ENCODE measurements at regions not wholly inside any gene's neighbourhood (a gene's known extent, or its start where the extent isn't known, plus 50 kb on each side); places are given as distances from the start of the nearest gene placed in this dataset.

DNA sequence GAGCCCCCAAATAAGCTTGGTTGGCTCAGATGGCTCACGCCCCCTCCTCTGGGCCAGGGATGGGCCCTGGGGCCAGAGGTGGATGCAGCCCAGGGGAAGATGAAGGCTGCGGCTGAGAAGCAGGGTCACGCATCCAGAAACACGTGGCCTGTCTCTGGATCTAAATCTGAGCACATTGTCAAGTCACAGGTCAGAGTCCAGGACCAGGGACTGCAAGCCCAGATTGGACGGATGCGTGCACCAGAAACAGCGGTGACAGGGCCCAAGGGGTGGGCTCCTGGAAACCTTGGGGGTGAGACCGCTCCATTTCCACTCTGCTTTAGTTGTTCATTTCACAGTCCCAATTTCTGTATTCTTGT is 226.2 kb downstream of the ACKR3 start:
- no peaks in the 10 kb centered on the region for H3K4me1 ChIP-seq (ENCODE audit: control insufficient read depth, insufficient read depth, low read length)
- H3K9me3 ChIP-seq (ENCODE audit: control insufficient read depth, low read depth, low read length): peaks cover 3% of the 10 kb centered on the region
- no peaks in the 10 kb centered on the region for H3K36me3 ChIP-seq (ENCODE audit: control insufficient read depth, insufficient read depth, low read length)
- no peak for DNase-seq
- H3K4me3 ChIP-seq (ENCODE audit: low read length): no peak overlapping the region
- WGBS (ENCODE audit: insufficient coverage, low lambda C conversion rate): no CpG with 5 or more reads among the region's 8 CpGs
- H3K27me3 ChIP-seq (ENCODE audit: control insufficient read depth, insufficient read depth, low read length): peaks cover 6% of the 10 kb centered on the region
- H3K27ac ChIP-seq (ENCODE audit: low read length): no peak overlapping the region

DNA sequence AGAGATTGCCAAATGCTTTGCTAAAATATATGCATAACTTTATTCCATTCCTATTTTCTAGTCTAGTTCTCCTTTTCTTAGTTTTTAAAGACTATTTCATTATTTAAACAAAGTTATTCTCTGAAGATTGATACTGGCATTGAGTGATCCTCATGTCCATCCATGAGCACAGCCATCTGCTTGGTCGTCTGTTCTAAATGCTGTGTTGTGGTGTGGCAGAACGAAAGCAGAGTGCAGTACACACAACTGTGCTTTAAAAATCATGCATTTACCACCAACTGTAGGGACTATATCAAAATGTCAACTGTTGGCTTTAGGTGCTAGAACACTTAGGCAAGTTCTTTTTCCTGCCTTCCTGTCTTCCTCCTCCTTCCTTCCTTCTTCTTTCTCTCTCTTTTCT is 226.6 kb downstream of the ACKR3 start:
- no peak overlapping the region for H3K4me3 ChIP-seq (ENCODE audit: low read length)
- H3K27me3 ChIP-seq (ENCODE audit: control insufficient read depth, insufficient read depth, low read length): peaks cover 6% of the 10 kb centered on the region
- no peak overlapping the region for H3K27ac ChIP-seq (ENCODE audit: low read length)
- H3K9me3 ChIP-seq (ENCODE audit: control insufficient read depth, low read depth, low read length): peaks cover 3% of the 10 kb centered on the region
- DNase-seq: no peak
- no peaks in the 10 kb centered on the region for H3K4me1 ChIP-seq (ENCODE audit: control insufficient read depth, insufficient read depth, low read length)
- no peaks in the 10 kb centered on the region for H3K36me3 ChIP-seq (ENCODE audit: control insufficient read depth, insufficient read depth, low read length)
- WGBS (ENCODE audit: insufficient coverage, low lambda C conversion rate): no CpG with 5 or more reads among the region's 2 CpGs

DNA sequence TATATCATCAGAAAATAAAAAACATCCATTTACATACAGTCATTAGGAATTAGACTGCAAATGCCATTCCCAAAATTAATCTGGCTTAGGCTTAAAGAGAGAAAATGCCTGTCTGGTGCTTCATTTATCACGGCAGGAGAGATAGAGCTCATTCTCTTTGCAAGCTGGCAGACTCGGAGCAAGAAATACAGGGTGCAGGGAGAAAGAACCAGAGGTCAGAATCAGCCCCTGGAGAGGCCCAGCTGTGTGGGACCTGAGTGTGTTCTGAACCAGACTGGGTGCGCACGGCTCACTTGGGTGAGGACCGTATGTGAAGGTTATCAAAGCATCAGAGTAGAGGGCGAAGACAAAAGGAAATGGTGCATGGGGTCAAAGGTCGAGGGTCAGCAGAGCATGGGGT is 227.8 kb downstream of the ACKR3 start:
- Histone ChIP-seq H3K4me1 (ENCODE audit: control insufficient read depth, insufficient read depth, low read length) (no peaks in the 10 kb centered on the region), H3K36me3 (ENCODE audit: control insufficient read depth, insufficient read depth, low read length) (no peaks in the 10 kb centered on the region), H3K27me3 (ENCODE audit: control insufficient read depth, insufficient read depth, low read length) (peaks cover 6% of the 10 kb centered on the region), H3K9me3 (ENCODE audit: control insufficient read depth, low read depth, low read length) (peaks cover 3% of the 10 kb centered on the region), H3K27ac (ENCODE audit: low read length) (no peak overlapping the region), H3K4me3 (ENCODE audit: low read length) (no peak overlapping the region)
- no peak for DNase-seq
- 86% methylated on average over 2 of the region's 7 CpGs for WGBS (ENCODE audit: insufficient coverage, low lambda C conversion rate)

DNA sequence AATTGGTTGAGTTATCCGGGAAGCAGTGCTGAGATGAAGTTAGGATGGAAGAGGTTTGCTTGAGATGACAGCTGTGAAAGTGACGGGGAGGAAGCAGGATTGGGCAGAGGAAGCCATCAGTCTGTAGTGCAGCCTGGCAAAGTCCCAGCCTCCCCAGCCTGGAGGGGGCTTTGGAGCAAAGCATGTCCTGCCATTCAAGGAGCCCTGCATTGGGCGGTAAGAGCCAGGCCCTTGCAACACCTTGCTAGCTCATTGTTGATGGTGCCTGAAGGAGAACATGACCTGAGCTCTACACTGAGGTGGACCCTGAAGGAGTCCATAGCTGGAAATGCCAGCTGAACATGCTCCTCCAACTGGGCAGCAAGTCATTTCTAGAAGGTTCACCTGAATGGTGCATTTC is 228.9 kb downstream of the ACKR3 start:
- DNase-seq: no peak
- Histone ChIP-seq H3K4me1 (ENCODE audit: control insufficient read depth, insufficient read depth, low read length) (no peaks in the 10 kb centered on the region), H3K36me3 (ENCODE audit: control insufficient read depth, insufficient read depth, low read length) (no peaks in the 10 kb centered on the region), H3K27me3 (ENCODE audit: control insufficient read depth, insufficient read depth, low read length) (peaks cover 5% of the 10 kb centered on the region), H3K4me3 (ENCODE audit: low read length) (no peak overlapping the region), H3K9me3 (ENCODE audit: control insufficient read depth, low read depth, low read length) (peaks cover 4% of the 10 kb centered on the region), H3K27ac (ENCODE audit: low read length) (no peak overlapping the region)
- no CpG with 5 or more reads among the region's 3 CpGs for WGBS (ENCODE audit: insufficient coverage, low lambda C conversion rate)

DNA sequence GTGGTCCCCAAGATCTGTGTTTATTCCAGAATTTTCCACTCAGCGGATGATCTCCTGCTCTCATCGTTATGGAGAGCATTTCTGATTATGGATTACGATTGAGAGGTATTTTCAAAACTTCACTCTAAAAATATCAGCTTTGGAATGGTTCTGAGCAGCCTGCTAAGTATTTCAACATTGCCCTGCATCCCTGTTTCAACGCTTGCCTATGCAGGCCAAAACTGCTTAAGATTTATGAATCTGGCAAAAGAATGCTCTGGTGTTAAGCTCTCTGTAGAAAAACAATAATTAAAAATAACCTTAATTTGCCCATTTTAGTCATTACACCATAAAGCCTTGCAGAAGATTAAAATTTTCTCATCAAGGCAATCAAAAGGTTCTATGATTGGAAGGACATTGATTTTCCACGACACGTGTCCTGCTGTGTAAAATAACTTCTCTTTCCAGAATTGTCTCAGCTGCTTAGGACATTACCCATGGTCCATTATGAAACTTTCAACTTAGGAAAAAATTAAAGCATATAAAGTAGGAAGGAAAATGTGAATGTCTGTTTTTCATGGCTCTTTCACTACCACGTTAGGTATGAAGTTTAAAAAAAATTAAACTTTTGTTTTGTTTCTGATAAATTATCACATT is 229.9 kb downstream of the ACKR3 start:
- Histone ChIP-seq H3K36me3 (ENCODE audit: control insufficient read depth, insufficient read depth, low read length) (no peaks in the 10 kb centered on the region), H3K27me3 (ENCODE audit: control insufficient read depth, insufficient read depth, low read length) (peaks cover 3% of the 10 kb centered on the region), H3K9me3 (ENCODE audit: control insufficient read depth, low read depth, low read length) (peaks cover 4% of the 10 kb centered on the region), H3K4me3 (ENCODE audit: low read length) (no peak overlapping the region), H3K4me1 (ENCODE audit: control insufficient read depth, insufficient read depth, low read length) (no peaks in the 10 kb centered on the region), H3K27ac (ENCODE audit: low read length) (no peak overlapping the region)
- no peak for DNase-seq
- 96% methylated on average over 5 of the region's 7 CpGs for WGBS (ENCODE audit: insufficient coverage, low lambda C conversion rate)

DNA sequence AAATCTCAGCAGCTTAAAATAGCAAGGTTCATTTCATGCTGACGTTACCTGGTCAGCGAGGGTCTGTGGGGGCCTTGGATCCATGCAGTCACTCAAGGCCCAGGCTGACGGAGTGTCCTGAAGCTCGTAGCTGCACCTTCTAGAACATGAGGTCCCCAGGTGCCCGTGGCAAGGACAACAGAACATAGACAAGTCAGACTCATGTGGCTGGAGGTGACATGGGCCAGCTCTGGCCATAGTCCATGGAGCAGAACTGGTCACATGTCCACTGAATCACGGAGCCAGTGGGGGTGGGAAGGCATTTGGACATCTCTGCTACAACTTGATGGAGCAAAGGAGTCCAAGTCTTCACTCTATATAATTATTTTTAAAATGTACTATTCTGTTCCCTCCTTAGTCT is 233.2 kb downstream of the ACKR3 start:
- Histone ChIP-seq H3K27me3 (ENCODE audit: control insufficient read depth, insufficient read depth, low read length) (no peaks in the 10 kb centered on the region), H3K36me3 (ENCODE audit: control insufficient read depth, insufficient read depth, low read length) (no peaks in the 10 kb centered on the region), H3K4me3 (ENCODE audit: low read length) (no peak overlapping the region), H3K9me3 (ENCODE audit: control insufficient read depth, low read depth, low read length) (peaks cover 8% of the 10 kb centered on the region), H3K4me1 (ENCODE audit: control insufficient read depth, insufficient read depth, low read length) (no peaks in the 10 kb centered on the region), H3K27ac (ENCODE audit: low read length) (no peak overlapping the region)
- no CpG with 5 or more reads among the region's 6 CpGs for WGBS (ENCODE audit: insufficient coverage, low lambda C conversion rate)
- peak; percentile 38 to 57 for DNase-seq

DNA sequence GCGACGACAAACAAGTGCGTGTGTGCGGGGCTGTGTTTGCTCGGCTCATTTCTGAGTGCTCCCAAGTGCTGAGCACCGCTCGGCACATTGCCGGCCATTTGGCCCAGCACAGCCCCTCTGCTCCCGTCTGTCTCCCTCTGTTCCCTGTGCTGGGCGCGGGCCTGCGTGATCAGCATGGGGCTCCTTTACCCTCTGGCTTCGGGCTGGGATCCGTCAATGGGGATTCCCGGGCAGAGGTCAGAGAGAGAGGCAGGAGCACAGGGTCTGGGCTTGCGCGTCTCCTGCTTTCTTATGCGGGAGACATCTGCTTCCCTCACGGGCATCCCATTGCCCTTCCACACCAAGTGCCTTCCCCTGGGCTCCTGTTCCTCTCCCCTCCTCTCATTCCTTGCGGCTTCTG is 234.0 kb downstream of the ACKR3 start:
- H3K36me3 ChIP-seq (ENCODE audit: control insufficient read depth, insufficient read depth, low read length): no peaks in the 10 kb centered on the region
- H3K4me1 ChIP-seq (ENCODE audit: control insufficient read depth, insufficient read depth, low read length): no peaks in the 10 kb centered on the region
- no peaks in the 10 kb centered on the region for H3K27me3 ChIP-seq (ENCODE audit: control insufficient read depth, insufficient read depth, low read length)
- DNase-seq: no peak
- no peak overlapping the region for H3K27ac ChIP-seq (ENCODE audit: low read length)
- no peak overlapping the region for H3K4me3 ChIP-seq (ENCODE audit: low read length)
- no CpG with 5 or more reads among the region's 20 CpGs for WGBS (ENCODE audit: insufficient coverage, low lambda C conversion rate)
- peaks cover 8% of the 10 kb centered on the region for H3K9me3 ChIP-seq (ENCODE audit: control insufficient read depth, low read depth, low read length)

DNA sequence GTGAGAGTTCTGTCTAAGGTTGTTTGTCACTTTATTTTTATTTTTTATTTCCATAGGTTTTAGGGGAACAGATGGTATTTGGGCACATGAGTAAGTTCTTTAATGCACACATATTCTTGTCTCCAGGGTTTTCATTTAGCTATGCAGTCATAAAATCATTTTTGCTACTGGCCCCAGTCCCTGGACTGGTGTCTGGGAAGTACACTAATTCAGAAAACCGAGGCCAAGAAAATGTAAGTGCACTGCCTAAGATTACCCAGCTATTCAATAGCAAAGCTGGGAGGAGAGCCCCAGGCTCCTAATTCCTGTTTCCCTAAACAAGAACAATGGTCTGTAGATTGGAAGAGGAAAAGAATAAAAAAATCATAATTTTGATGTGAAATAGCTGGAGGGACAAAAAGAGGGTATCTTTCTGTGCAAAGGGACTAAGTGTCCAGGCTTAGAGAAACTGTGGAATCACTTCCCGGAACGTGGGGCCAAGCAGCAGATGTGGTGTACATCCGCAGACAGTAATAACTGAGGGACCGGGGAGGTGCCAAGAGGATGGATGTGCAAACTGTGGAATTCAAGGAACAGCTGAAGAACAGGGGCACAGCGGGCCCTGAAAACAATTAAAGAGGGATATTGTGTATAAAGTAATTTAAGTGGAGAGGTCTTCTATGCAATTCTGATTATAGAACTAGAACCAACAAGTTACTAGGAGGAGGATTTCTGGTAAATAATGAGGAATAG is 236.3 kb downstream of the ACKR3 start:
- DNase-seq: no peak
- H3K36me3 ChIP-seq (ENCODE audit: control insufficient read depth, insufficient read depth, low read length): no peaks in the 10 kb centered on the region
- H3K4me3 ChIP-seq (ENCODE audit: low read length): no peak overlapping the region
- H3K27me3 ChIP-seq (ENCODE audit: control insufficient read depth, insufficient read depth, low read length): no peaks in the 10 kb centered on the region
- no CpG with 5 or more reads among the region's 6 CpGs for WGBS (ENCODE audit: insufficient coverage, low lambda C conversion rate)
- H3K27ac ChIP-seq (ENCODE audit: low read length): no peak overlapping the region
- H3K4me1 ChIP-seq (ENCODE audit: control insufficient read depth, insufficient read depth, low read length): no peaks in the 10 kb centered on the region
- H3K9me3 ChIP-seq (ENCODE audit: control insufficient read depth, low read depth, low read length): peaks cover 8% of the 10 kb centered on the region

DNA sequence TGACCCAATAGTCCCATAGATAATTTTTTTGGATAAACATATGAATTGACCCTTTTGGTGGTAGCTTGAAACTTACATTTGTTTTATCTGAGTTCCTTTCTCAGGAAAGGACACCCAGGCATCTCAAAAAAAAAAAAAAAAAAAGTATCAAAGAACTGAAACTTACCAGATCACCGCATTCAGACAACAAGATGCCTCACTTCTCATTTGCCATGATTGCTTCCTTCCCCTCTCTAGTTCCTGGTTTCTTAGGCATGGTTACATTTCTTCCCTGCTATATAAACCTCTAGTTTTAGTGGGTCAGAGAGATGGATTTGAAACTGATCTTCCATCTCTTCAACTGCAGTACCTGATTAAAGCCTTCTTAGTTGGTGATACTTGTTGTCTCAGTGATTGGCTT is 240.1 kb downstream of the ACKR3 start:
- DNase-seq: no peak
- H3K27me3 ChIP-seq (ENCODE audit: control insufficient read depth, insufficient read depth, low read length): no peaks in the 10 kb centered on the region
- no peaks in the 10 kb centered on the region for H3K36me3 ChIP-seq (ENCODE audit: control insufficient read depth, insufficient read depth, low read length)
- H3K4me3 ChIP-seq (ENCODE audit: low read length): no peak overlapping the region
- H3K27ac ChIP-seq (ENCODE audit: low read length): no peak overlapping the region
- peaks cover 4% of the 10 kb centered on the region for H3K9me3 ChIP-seq (ENCODE audit: control insufficient read depth, low read depth, low read length)
- WGBS (ENCODE audit: insufficient coverage, low lambda C conversion rate): no CpG with 5 or more reads among the region's 1 CpG
- no peaks in the 10 kb centered on the region for H3K4me1 ChIP-seq (ENCODE audit: control insufficient read depth, insufficient read depth, low read length)

DNA sequence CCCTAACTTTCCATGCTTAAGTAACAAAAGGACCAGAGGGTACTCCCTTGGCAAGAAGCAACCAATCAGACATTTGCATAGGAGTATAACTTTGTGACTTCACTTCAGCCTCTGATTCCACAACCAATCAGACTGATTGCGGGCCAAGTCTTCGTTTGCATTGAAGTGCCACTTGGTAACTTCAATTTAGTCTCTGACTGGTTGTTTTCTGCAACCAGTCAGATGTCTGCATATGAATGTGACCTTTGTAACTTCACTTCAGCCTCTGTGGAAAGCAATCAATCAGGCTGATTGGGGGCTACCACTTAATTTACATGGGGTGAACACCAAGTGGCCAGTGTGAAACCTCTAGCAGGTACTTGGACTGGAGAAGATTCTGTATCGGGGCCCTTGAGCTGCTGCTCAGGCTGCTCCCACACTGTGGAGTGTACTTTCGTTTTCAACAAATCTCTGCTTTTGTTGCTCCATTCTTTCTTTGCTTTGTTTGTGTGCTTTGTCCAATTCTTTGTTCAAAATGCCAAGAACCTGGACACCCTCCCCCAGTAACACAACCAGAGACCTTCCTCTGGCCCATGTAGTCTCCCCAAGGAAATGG is 241.5 kb downstream of the ACKR3 start:
- H3K4me3 ChIP-seq (ENCODE audit: low read length): no peak overlapping the region
- H3K36me3 ChIP-seq (ENCODE audit: control insufficient read depth, insufficient read depth, low read length): no peaks in the 10 kb centered on the region
- DNase-seq: no peak
- no peak overlapping the region for H3K27ac ChIP-seq (ENCODE audit: low read length)
- H3K4me1 ChIP-seq (ENCODE audit: control insufficient read depth, insufficient read depth, low read length): no peaks in the 10 kb centered on the region
- no peaks in the 10 kb centered on the region for H3K27me3 ChIP-seq (ENCODE audit: control insufficient read depth, insufficient read depth, low read length)
- peaks cover 4% of the 10 kb centered on the region for H3K9me3 ChIP-seq (ENCODE audit: control insufficient read depth, low read depth, low read length)
- WGBS (ENCODE audit: insufficient coverage, low lambda C conversion rate): 100% methylated on average over 1 of the region's 4 CpGs
